NOMO-1 (cell line): ENCODE measurements at regions not wholly inside any gene's neighbourhood (a gene's known extent, or its start where the extent isn't known, plus 50 kb on each side); places are given as distances from the start of the nearest gene placed in this dataset.
"Not testable (repeated sequence)": the region's sequence is repeated elsewhere in the genome, so short reads cannot be mapped to it uniquely, and the experiment has no call there.

Source experiments
- DNase-seq, 2 experiments: peaks; one replicate each; lab custom pipeline; 2025; ENCODE audit not compliant: unreplicated experiment in 2 of 2; lab: John Stamatoyannopoulos, UW

DNA sequence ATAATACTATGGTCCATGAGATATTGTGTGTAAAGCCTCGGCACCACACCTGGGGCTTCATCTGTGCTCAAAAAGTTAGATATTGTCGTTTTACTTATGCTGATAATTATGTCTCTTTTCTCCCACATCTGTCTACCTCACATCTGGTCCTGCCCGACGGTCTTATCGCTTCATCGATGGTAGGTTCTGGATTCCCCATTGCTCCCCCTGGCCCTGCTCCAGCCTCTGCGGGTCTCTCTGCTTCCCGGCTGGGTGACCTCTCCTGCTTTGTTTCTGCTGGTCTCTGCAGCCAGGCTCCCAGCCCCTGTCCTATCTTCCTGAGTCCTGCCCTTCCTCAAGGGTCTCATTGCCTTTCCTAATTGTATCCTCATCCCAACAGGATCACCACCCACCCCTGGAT is 294.2 kb downstream of the NDUFA10 start:
- DNase-seq = no peak

DNA sequence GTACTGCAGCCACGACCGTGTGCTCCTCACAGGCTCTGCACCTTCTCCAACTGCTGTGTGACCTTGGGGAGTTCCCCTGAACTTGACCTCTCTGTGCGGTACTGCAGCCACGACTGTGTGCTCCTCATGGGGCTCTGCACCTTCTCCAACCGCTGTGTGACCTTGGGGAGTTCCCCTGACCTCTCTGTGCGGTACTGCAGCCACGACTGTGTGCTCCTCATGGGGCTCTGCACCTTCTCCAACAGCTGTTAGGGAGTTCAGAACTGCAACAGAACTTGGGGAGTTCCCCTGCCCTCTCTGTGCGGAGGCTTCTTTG is 294.6 kb downstream of the NDUFA10 start:
- DNase-seq = not testable (repeated sequence)

DNA sequence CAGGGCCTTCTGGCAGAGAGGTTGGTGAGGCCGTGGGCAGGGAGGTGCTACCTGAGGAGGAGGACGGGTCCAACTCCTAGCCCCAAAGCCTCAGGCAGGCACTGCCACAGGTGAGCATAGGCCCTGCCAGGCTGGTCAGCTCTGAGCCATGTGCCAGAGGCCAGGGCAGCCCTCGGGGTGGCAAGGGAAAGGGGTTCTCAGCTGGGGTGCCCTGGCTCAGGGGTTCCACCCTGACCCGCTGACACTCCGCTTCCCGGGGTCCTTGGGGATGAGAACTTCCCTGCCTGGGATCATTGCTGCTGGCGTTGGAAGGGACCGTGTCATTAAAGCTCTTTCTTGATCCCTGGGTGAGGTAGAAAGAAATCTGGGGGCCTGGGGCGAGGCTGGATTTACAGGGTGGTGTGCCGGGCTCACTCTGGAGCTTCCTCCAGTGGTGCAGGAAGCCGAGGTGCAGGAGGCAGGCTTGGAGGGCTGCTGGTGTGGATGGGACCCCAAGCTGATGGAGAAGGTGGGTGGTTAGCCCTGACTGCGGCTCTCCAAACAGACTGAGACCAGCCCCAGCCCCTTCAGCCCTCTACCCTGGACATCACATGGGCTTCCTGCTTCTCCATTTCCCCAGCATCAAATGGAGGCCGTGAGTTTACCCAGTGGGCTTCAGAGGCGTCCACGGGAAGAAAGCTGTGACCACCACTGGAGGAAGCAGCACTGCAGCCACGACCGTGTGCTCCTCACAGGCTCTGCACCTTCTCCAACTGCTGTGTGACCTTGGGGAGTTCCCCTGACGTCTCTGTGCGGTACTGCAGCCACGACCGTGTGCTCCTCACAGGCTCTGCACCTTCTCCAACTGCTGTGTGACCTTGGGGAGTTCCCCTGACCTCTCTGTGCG is 295.2 kb downstream of the NDUFA10 start:
- DNase-seq = no peak

DNA sequence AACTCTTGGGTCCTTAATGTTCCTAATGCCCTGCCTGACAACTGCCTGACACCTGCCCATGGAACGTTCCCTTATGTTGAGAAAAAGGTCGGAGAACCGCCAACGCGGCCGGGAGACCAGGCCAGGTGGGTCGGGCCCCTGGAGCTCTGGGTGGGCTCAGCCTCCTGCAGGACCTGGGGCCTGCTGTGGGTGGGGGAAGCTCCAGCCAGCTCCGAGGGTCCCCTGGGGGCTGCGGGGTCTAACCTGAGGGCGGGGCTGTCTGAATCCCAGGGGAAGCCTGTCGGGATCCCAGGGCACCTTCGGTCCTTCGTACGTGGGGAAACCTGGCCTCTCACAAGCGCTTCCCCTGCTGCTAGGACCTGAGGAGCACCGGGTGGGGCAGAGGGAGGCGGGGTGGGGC is 296.0 kb downstream of the NDUFA10 start:
- DNase-seq = no peak

DNA sequence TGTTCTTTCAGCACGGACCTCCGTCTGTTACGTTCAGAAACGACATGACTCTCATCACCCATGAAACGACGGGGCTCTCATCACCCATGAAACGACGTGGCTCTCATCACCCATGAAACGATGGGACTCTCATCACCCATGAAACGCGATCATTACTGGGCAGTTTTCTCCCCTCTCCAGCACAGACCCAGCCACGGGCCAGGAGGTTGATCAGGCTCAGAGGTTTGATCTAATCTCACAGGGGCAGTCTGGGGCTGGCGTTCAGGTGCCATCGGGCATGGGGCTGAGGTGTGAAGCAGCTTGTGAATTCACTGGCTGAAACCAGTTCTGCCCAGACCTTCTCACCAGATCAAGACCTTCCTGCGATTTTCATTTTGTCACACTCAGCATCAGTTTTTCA is 296.4 kb downstream of the NDUFA10 start:
- no peak for DNase-seq

DNA sequence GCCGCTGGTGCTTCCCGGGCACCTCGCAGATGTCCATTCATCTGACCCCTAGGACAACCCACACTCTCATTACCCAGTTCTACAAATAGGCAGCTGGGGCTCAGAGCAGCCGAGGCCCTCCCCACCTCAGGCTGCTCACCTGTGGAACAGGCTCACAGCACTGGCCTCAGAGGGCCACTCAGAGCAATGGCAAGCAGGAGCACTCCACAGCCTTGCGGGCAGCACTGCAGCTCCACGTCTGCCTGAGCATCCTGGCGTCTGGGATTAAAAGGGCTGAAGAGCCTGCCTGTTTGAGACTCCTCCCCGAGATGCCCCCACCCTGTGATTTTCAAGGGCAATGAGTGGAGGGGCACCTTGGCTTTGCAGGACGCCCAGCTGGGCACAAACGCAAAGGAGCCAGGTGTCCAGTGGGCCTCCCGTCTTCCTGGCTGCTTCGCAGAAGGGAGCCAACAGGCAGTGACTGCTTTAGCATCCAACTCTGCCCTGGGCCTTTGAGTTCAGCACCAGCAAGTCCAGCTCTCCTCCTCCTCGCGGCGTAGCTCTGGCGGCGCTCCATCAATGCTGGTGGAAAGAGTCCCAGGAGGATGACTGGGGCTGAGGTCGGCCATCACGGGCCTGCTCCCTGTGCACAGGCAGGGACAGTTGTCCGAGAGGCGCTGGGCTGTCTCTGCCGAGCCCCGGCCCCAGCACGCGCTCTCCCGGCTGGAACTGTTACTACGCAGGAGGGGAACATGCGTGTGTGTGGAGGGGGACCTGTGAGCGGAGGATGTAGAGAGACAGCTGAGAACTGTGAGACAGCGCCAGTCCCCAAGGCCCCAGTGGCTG is 297.2 kb downstream of the NDUFA10 start:
- DNase-seq = no peak

DNA sequence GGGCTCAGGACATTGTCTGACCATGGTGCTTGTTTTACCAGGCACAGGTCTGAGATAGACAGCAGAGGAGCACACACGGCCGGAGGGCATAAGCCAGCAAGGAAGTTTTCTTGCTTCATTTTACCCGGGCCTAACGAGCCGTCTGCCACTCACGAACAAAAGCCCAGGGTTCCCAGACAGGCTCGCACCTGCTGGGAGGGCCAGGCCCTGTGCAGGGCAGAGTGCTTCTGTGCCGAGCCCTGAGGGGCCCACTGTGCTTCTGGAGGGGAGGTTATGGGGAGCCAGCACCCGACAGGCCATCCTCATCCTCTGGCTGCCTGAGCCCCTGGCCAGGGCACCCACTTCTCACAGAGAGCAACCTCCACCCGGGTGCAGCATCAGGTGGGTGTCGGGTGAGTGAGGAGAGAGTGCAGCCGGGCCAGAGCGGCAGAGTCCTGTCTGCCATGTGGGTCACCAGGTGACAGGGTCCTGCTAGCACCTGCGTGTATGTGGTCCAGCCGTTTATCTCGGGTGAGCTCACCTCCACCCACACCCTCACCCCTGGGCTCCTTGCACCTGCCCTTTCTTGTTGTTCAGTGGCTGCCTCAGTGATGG is 297.9 kb downstream of the NDUFA10 start:
- DNase-seq = no peak

DNA sequence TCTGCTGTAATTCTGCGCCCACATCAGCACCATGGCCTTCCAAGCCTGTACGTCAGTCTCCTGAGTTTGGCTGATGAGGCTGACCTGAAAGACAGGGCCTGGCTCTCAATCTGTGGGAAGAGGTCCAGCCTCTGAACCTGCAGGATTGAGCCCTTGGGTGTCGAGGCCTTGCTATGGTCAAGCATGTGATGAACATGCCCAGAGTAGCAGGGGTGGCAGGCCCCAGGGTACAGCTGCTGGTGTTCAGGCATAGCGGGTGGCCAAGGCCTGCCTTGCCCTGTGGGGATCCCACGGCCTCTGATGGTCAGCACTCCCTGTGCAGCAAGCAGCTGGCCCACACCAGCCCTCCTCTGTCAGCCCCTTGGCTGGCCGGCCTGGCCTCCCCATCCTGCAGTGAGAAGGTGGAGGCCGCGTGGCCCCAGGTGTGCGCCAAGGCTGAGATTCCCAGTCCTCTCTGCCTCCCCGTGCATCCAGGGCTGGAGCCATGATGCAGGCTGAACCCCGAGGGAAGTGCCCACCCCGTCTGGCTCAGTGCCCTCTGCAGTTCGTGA is 298.4 kb downstream of the NDUFA10 start:
- DNase-seq = no peak

DNA sequence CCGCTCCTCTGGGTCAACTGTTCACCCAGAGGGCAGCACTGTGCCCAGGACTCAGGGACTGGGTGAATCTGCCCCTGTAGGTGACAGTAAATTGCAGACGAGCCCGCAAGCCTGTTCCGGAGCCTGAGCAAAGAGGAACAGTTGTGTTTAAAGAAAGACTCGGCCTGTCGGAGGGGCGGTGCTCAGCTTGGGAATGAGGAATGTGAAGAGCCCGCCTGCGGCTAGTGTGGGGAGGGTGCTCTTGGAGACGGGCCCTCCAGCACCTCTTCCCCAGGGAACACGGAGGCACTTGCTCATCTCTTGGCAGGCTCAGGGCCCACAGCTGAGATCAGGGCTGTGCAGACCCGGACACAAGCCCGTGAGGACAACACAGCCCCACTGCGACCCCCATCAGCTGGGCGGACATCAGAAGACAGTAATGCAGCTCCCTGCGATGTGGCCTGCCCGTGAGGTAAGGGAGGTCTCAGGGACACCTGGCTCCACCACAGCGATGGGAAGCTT is 299.0 kb downstream of the NDUFA10 start:
- DNase-seq = no peak

DNA sequence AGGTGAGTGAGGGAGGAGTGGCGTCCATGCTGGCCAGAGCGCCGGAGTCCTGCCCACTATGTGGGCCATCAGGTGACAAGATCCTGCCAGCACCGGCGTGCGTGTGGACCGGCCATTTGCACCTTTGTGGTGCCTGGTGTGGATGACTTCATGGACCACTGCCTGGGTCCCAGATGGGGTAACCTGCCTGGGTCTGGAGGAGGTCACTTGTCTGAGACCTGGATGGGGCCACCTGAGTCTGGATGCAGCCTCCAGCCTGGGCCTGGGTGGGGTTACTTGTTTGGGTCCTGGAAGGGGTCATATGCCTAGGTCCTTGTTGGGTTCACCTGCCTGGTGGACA is 299.6 kb downstream of the NDUFA10 start:
- no peak for DNase-seq

DNA sequence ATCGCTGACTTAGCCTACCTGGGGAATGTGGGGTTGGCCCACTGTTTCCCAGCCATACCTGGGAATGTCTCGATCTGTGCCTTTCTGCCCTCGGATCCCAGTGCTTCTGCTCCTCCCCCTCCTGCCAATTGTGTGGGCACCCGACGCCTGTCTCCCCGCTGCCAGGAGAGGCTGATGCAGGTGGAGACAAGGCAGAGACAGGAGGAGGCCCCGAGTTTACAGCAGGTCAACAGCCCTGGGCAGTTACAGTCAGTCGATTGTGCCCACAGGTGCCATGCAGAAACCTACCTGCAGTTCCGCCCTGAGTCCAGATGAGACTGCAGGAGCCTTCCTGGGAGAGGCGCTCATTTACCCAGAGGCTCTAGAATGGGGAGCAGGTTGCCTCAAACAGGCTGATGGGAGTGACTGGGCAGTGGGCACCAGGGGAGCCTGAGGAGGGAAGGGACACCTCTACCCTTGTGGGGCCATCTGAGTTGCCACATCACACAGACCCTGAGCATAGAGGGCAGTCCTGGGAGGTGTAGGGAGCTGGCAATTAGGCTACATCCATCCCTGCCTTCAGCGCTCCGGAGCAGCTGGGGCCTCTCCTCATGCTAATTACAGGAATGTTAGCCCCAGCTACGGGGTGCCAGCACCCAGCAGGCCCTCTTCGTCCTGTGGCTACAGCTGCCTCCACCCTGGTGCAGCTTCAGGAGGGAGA is 300.1 kb downstream of the NDUFA10 start:
- DNase-seq = no peak

DNA sequence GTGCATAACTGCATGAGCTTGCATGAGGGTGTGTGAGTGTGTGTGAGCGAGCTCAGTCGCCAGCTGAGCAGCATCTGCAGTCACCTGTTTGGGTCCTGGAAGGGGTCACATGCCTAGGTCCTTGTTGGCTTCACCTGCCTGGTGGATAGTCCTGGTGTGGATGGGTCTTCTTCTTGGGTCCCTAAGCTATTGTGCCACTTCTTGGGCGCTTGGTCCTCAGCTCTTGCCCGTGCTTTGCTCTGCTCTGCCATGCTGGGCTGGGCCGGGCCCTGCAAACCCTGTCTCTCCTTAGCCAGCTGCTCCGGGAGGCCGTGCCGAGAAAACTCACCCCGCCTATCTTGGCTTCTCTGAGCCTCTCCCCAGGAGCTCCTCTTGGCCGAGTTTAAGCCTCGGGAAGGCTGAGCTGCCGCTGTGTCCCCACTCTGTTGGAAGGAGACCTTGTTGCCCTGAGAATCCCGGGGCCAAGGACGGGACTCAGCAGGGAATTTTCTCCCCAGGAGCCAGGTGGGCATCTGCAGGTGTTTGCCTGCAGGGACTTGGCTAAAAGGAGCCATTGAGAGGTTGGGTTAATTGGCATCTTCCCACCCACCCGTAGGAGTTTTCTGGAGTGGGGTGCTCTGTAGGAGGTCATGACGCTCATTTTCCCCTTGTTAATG is 300.8 kb downstream of the NDUFA10 start:
- DNase-seq = no peak

DNA sequence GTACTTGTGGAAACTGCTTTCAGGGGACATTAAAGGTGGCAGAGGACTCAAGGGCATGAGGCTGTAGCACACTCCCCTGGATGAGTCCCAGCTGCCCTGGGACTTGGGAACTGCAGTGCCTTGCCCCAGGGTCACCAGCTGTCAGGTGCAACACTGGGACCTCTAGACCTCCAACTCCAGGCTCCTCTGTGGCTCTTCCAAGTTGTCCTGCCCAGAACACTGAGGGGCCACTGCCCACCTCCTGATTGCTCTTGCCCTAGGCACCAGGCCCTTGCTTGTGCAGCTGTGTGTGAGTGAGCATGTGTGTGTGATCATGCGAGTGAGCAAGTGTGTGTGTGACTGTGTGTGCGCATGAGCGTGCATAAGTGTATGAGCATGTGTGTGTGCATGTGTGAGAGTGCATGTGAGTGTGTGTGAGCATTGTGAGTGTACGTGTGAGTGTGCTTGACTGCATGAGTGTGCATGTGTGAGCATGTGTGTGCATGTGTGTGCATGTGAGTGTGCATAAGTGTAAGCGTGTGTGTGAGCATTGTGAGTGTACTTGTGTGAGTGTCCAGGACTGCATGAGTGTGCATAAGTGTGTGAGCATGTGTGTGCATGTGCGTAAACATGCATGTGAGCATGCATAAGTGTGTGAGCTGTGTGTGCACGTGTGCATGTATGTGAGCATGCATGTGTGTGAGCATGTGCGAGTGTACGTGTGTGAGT is 301.5 kb downstream of the NDUFA10 start:
- no peak for DNase-seq

DNA sequence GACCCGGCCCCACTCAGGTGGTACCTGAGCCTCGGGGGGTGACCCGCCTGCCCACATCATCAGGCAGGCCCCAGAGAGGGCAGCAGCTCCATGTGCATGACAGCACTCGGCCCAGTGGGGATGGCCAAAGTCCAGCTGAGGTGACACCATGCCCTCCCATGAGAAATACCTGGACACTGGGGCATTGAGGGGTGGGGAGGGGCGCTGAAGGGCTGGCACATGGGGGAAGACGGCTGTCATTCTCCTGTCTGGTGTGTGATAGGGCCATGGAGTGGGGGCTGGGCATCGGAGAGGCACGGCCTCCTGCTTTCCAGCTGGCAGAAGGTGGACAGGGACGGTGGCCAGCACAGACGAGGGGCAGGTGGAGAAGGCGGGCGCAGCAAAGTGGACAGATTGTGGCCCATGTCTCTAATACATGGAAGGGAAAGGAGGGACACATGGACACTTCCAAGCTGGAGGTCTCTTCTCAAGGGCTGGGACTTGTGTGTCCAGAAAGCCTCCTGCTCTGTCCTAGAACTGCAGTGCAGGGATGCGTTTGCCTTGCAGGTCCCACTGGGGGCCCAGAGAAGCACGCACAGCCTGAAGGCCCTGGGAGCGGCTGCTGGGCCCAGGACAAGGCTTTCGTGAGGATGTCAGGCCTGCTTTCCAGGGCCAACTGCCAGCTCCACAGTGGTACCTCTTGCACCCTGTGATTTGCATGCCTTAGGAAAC is 302.2 kb downstream of the NDUFA10 start:
- no peak for DNase-seq

DNA sequence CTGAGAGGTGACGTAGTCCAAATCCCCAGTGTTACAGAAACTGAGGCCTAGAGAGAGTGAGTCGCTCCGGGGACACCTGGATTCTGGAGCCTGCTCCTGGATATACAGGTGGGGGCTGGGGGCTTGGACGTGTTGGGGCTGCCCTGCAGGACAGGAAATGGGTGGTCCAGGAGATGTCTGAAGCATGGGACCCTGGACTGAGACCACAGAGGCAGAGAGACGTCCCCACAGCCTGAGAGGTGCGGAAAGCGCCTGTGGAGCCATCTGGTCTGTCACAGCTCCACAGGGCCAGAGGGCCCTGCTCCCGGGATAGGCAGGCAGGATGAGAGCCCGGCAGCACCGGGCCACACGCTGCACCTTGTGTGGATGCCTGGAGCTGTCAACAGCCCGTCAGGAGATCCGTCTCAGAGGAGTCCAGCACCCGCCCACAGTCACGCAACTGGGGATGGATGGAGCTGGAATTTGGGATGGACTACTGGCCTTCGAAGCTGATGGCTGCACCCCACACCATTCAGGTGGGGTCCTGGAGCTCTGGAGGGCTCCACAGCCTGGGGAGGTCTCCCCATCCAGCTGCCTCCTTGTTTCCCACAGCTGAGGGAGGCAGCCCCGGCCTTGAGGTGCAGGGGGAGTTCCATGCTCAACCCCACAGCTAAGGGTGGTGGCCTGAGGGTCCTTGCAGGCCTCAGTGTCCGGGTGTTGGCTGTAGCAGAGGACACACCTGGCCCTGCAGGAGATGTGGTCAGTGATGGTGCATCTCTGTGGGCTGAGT is 303.0 kb downstream of the NDUFA10 start:
- DNase-seq = no peak

DNA sequence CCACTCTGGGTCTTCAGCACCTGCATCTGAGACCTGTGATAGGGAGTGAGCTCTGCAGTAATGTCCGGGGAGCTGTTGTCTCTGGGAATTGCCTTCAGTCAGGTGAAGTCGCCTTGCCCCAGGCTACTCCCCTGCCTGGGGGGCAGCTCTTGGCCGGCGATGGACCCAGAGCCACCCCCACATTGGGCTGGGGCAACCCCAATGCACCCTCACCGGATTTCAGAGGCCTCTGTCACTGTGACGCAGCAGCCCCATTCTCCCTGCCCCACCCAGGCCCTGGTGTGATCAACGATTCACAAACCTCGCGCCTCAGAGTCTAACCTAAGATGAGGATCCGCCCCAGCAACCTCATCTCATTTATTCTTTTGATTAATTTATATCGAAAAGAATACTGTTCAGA is 303.6 kb downstream of the NDUFA10 start:
- DNase-seq = no peak

DNA sequence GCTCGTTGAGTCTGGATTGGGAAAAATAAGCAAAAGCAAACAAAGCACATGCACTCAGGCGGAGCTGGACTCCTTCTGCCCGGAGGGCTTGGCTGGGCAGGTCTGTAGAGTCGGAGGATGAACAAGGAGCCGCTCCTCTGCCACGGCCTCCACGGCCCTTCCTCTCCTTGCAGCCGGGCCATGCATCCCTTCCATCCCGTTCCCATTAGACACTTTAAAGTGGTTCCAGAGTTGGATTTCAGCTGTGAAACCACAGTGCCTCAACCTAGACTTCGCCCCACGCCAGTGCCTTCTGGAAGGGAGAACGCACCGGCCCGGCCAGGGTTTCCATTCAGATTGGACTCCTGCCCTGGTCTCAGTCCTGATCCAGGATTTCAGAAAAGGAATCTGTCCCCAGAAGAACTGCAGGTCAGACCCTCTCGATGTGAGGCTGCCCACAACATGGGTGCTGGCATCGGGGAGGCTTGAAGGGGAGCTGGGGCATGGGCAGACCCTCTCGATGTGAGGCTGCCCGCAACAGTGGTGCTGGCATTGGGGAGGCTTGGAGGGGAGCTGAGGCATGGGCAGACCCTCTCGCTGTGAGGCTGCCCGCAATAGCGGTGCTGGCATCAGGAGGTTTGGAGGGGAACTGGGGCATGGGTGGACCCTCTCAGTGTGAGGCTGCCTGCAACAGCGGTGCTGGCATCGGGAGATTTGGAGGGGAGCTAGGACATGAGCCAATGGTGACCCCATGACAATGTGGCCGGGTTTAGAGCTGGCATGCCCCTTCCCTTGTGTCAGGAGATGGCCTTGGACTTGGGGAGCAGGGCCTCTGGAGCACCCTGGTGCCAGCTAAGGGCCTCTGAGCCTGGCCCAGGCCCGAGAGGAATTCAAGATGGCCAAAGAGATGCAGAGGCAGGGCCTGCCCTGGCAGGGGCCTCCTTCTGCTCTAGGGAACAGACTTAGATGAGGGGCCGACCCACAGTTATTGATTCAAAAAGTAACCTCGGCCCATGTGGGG is 304.5 kb downstream of the NDUFA10 start:
- DNase-seq = no peak
